ENCODE measurements at regions not wholly inside any gene's neighbourhood (a gene's known extent, or its start where the extent isn't known, plus 50 kb on each side); places are given as distances from the start of the nearest gene placed in this dataset.

- no peak for TF ChIP-seq CHD7 (IDR thresholded peaks at IDR 0.05; ENCODE audit: insufficient replicate concordance, low read length)
- no peak for TF ChIP-seq ATF2 (IDR thresholded peaks at IDR 0.05; ENCODE audit: low read length)
- no peak for TF ChIP-seq HDAC6 (IDR thresholded peaks at IDR 0.05; ENCODE audit: low read depth, low read length)
- no peak for TF ChIP-seq ATF3 (IDR thresholded peaks at IDR 0.05; ENCODE audit: insufficient read depth, low read depth, low read length)
- no peak for TF ChIP-seq JUN (IDR thresholded peaks at IDR 0.05; ENCODE audit: low read depth, low read length)
- TF ChIP-seq FOSL1 (IDR thresholded peaks at IDR 0.05; ENCODE audit: insufficient read depth, low read depth, low read length), result no peak
- no peak for TF ChIP-seq KDM1A (IDR thresholded peaks at IDR 0.05; ENCODE audit: borderline replicate concordance, low read length)
- no peak for TF ChIP-seq EZH2 (IDR thresholded peaks at IDR 0.05; ENCODE audit: low read depth, low read length, severe bottlenecking)
- no peak for TF ChIP-seq RAD21 (IDR thresholded peaks at IDR 0.05 in 1 of 2, conservative IDR thresholded peaks at IDR 0.05 in 1 of 2; ENCODE audit: low read depth in 2 of 2, low read length in 2 of 2)
These were observed 105.7 kb upstream of the PHACTR1 start (continued) for GRCh38 chr6:12610862-12611261.

Data from H1 (cell line).